GM21515 (cell line): ENCODE measurements at regions not wholly inside any gene's neighbourhood (a gene's known extent, or its start where the extent isn't known, plus 50 kb on each side); places are given as distances from the start of the nearest gene placed in this dataset.
"Not testable (repeated sequence)": the region's sequence is repeated elsewhere in the genome, so short reads cannot be mapped to it uniquely, and the experiment has no call there.

ENCODE experiments used
- ATAC-seq: cut with Tn5 transposase; IDR thresholded peaks from one replicate; pipeline ENCODE4 v1.9.1; 2021; ENCODE audit not compliant: unreplicated experiment

DNA sequence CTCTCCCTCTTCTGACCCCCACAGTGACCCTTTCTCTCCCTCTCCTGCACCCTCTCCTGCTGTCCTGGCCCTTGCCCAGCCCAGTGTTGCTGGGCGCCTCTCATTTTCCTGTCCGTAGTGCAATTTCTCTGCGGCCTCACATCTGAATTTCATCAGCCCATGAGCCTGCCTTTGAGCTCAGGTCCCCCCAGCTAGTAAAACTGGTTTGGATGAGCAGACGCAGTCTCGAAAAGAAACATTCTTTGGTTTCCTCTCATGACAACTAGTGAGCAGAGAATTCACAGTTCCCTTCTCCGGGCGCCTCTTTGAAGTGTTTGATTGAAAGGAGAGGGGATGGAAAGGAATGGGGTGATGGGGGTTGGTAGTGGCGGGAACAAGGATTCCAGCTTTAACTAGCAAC lies 126.0 kb upstream of the CADM1 start:
- no peak for ATAC-seq

GRCh38 chr11:115629456-115630015 lies 125.3 kb upstream of the CADM1 start:
- ATAC-seq: no peak

GRCh38 chr11:115627666-115628460 lies 123.6 kb upstream of the CADM1 start:
- no peak for ATAC-seq

GRCh38 chr11:115627071-115627470 lies 122.9 kb upstream of the CADM1 start:
- ATAC-seq: no peak

DNA sequence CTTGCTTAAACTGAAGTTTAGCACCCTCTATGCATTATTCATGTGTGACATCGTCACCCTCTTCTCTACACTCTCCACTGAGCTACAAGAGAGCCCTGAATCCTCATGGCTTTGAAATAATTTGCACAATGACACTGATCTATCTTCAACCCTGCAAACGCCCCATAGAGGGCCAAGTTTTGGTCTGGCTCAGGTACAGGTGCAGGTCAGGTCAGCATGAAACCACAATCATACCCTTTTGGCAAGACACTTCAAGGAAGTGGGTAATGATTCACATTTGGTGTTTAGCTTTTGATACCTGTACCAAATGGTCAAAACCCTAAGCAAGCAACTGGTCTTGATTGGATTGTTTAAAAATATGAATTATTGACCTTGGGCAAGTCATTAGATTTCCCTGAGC lies 122.2 kb upstream of the CADM1 start:
- ATAC-seq: no peak

- ATAC-seq: no peak
Observed at GRCh38 chr11:115625502-115625901, 121.3 kb upstream of the CADM1 start.

DNA sequence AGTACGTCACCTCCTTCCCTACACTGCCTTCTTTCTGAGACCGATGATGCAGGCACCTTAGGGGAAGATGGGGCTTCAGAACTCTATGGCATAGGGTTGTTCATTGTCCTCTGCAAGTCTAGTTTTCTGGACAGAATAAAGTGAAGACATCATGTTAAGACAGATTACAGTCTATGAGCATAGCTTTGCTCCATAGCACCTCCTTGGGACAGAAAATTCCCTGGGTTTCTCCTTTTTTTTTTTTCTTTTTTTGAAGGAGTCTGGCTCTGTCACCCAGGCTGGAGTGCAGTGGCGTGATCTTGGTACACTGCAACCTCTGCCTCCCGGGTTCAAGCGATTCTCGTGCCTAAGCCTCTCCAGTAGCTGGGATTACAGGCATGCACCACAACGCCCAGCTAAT lies 119.8 kb upstream of the CADM1 start:
- no peak for ATAC-seq

DNA sequence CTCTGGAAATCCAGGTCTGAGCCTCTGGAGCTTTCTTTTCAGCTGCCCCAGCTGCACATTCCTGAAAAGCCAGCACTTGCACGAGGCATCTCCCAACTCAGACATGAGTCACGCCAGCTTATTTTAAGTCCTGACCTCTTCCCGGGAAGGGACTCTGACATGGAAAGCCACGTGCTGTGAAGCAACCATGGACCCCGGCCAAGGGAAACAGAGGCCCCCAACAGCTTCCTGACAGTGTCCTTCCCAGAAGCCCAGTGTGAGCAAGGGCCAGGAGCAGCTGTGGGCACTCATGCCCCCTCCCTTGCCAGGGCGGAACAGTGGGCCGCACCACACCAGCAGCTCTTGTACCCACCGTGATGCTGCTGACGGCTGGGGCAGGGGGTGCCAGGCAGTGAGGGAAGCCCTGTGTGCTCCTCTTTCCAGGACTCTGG lies 118.8 kb upstream of the CADM1 start:
- ATAC-seq: no peak

- no peak for ATAC-seq
Observed at GRCh38 chr11:115618428-115618827, 114.2 kb upstream of the CADM1 start.

- no peak for ATAC-seq
Observed at GRCh38 chr11:115617767-115618166, 113.6 kb upstream of the CADM1 start.

DNA sequence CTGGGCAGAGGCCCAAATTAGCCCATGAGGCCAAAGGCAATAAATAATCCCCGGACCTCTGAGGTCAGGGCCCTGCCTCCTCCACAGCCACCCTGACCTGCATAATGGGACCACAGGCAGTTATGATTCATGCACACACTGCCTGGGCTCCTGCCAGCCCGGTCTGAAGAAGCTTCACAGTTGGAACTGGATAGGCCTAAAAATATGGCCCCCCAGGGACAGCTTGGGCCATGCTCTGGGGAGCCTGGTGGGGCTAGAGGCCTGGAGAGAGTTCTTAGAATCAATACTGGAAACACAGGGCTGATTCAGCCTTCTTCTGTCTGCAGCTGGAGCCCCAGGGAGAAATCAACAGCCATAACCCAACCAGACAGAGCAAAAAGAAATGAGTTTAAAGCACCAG lies 112.8 kb upstream of the CADM1 start:
- ATAC-seq: no peak

GRCh38 chr11:115613986-115614632 lies 109.9 kb upstream of the CADM1 start:
- ATAC-seq: no peak

GRCh38 chr11:115613004-115613403 lies 108.8 kb upstream of the CADM1 start:
- no peak for ATAC-seq

DNA sequence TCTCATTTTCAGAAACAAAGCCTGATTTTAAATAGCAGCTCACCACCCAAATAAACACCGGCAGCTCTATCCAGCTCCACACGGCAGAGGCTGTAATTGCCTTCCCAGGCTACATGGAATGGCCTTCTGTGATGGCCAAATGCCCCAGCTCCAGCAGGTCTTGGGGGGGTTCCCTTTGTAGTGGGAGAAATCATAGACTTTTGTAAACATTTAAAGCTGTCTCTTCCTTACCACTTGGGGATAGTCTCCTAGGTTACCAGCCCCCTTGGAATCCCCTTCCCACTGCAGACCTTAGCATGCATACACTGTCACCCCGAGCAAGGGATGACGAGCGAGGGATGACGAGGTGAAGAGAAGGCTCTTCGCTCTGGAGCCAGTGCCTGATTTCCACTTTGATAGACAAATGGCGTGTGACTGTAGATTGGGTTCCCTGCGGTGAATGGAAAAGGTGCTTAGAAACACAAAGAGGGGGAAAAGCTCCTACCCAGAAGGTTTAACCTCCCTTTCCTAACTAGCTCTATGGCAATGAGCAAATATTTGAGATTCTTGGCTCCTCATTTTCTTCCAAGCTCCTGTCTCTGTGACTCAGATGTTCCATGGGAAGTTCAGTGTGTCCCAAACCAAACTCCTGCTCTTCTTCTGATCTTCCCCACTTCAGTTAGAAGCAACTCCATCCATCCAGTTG lies 108.0 kb upstream of the CADM1 start:
- no peak for ATAC-seq

DNA sequence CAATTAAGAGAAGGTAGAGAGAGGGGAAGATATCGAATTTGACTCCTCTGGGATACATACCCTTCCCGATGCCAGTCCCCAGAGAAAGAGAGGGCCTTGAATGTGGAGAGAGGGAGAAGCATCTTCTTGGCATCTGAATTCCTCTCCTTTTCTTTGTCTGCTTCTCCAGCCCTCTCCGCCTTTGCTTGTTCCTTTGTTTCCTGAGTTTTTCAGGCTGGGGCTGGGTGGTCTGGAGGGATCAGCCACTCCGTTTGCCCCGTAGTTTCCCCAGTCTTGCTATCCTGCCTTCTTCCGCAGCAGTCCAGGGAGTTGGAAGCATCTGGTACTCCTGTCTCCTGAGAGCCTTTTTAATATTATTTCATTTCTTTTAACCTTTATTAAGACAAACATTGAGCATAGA lies 107.1 kb upstream of the CADM1 start:
- no peak for ATAC-seq

DNA sequence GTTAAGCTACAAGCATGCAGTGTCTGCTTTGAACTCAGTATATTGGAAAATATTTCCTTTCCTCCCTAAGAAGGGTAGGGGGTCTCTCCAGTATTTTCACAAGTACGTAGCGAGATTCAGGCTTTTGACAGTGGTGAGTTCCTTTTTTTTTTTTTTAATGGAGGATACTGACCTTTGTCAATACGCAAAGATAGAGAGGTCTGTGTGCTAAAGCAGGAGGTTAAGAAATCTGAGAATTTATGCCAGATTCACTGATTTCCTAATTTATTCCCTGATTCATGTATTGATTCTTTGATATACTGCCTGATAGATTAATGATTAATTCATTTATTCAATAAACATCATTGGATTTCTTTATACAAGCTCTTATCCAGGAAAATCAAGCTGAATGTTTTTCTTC lies 106.7 kb upstream of the CADM1 start:
- ATAC-seq: no peak

DNA sequence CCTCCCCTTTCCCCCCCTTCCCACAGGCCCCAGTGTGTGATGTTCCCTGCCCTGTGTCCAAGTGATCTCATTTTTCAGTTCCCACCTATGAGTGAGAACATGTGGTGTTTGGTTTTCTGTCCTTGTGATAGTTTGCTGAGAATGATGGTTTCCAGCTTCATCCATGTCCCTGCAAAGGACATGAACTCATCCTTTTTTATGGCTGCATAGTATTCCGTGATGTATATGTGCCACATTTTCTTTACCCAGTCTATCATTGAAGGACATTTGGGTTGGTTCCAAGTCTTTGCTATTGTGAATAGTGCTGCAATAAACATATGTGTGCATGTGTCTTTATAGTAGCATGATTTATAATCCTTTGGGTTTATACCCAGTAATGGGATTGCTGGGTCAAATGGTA lies 106.0 kb upstream of the CADM1 start:
- ATAC-seq: not testable (repeated sequence)

GRCh38 chr11:115608976-115609375 lies 104.8 kb upstream of the CADM1 start:
- ATAC-seq: no peak

GRCh38 chr11:115607621-115608221 lies 103.5 kb upstream of the CADM1 start:
- no peak for ATAC-seq

GRCh38 chr11:115606498-115607220 lies 102.4 kb upstream of the CADM1 start:
- no peak for ATAC-seq
